ENCODE measurements at regions not wholly inside any gene's neighbourhood (a gene's known extent, or its start where the extent isn't known, plus 50 kb on each side); places are given as distances from the start of the nearest gene placed in this dataset.
"Not testable (repeated sequence)": the region's sequence is repeated elsewhere in the genome, so short reads cannot be mapped to it uniquely, and the experiment has no call there.

GRCh38 chr2:75982719-75983118, 272.0 kb upstream of the GCFC2 start:
- DNase-seq: no peak

- no peak for DNase-seq
Observed at GRCh38 chr2:75964646-75965045, 253.9 kb upstream of the GCFC2 start.

GRCh38 chr2:75960472-75961009, 249.8 kb upstream of the GCFC2 start:
- no peak for DNase-seq

GRCh38 chr2:75959724-75960471, 249.2 kb upstream of the GCFC2 start:
- DNase-seq: no peak

GRCh38 chr2:75954761-75955160, 244.0 kb upstream of the GCFC2 start:
- DNase-seq: no peak

GRCh38 chr2:75952173-75952572, 241.5 kb upstream of the GCFC2 start:
- no peak for DNase-seq

- no peak for DNase-seq
Observed at GRCh38 chr2:75949385-75950030, 238.8 kb upstream of the GCFC2 start.

- no peak for DNase-seq
Observed at GRCh38 chr2:75936311-75936710, 225.6 kb upstream of the GCFC2 start.

- DNase-seq: no peak
Observed at GRCh38 chr2:75932996-75933395, 222.3 kb upstream of the GCFC2 start.

- DNase-seq: no peak
Observed at GRCh38 chr2:75928093-75928492, 217.4 kb upstream of the GCFC2 start.

- no peak for DNase-seq
Observed at GRCh38 chr2:75925331-75926024, 214.8 kb upstream of the GCFC2 start.

- no peak for DNase-seq
Observed at GRCh38 chr2:75922191-75922590, 211.5 kb upstream of the GCFC2 start.

- no peak for DNase-seq
Observed at GRCh38 chr2:75920859-75921551, 210.3 kb upstream of the GCFC2 start.

GRCh38 chr2:75915851-75916634, 205.3 kb upstream of the GCFC2 start:
- DNase-seq: no peak

- no peak for DNase-seq
Observed at GRCh38 chr2:75896779-75897366, 186.2 kb upstream of the GCFC2 start.

- no peak for DNase-seq
Observed at GRCh38 chr2:75894170-75894569, 183.5 kb upstream of the GCFC2 start.

- DNase-seq: no peak
Observed at GRCh38 chr2:75892490-75892889, 181.8 kb upstream of the GCFC2 start.

GRCh38 chr2:75882530-75882929, 171.8 kb upstream of the GCFC2 start:
- no peak for DNase-seq

GRCh38 chr2:75875606-75876005, 164.9 kb upstream of the GCFC2 start:
- DNase-seq: not testable (repeated sequence)

- DNase-seq: not testable (repeated sequence)
Observed at GRCh38 chr2:75871762-75872614, 161.3 kb upstream of the GCFC2 start.

GRCh38 chr2:75870651-75871137, 160.0 kb upstream of the GCFC2 start:
- no peak for DNase-seq

Data from activated CD4-positive, alpha-beta T cell treated with anti-CD3 and anti-CD28 coated beads, Interleukin-2, amount 50 U/mL, for 1 hour (primary cell).